SU-DHL-6 (cell line): ENCODE measurements at regions not wholly inside any gene's neighbourhood (a gene's known extent, or its start where the extent isn't known, plus 50 kb on each side); places are given as distances from the start of the nearest gene placed in this dataset.

Experiments used
- EZH2phosphoT487 ChIP-seq: fragments of 200-600 bp; sonication (generic), shearing (Covaris generic); conservative IDR thresholded peaks from 2 replicates; pipeline ENCODE4 v1.6.1; 2018; ENCODE audit warnings: mild to moderate bottlenecking, antibody characterized with exemption, low read length, moderate library complexity, mixed read lengths
- TF ChIP-seq, protein P1 (sequence below): fragments of 200-600 bp; sonication (generic); IDR thresholded peaks from one replicate; pipeline ENCODE4 v1.5.1; 2017; ENCODE audit warnings: antibody characterized with exemption, mild to moderate bottlenecking, low read length, moderate library complexity; ENCODE audit not compliant: insufficient read depth, poor library complexity, severe bottlenecking

GRCh38 chr15:70569091-70569713, 194.2 kb downstream of the UACA start:
- TF ChIP-seq, protein P1, sequence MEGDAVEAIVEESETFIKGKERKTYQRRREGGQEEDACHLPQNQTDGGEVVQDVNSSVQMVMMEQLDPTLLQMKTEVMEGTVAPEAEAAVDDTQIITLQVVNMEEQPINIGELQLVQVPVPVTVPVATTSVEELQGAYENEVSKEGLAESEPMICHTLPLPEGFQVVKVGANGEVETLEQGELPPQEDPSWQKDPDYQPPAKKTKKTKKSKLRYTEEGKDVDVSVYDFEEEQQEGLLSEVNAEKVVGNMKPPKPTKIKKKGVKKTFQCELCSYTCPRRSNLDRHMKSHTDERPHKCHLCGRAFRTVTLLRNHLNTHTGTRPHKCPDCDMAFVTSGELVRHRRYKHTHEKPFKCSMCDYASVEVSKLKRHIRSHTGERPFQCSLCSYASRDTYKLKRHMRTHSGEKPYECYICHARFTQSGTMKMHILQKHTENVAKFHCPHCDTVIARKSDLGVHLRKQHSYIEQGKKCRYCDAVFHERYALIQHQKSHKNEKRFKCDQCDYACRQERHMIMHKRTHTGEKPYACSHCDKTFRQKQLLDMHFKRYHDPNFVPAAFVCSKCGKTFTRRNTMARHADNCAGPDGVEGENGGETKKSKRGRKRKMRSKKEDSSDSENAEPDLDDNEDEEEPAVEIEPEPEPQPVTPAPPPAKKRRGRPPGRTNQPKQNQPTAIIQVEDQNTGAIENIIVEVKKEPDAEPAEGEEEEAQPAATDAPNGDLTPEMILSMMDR: no peak
- TF ChIP-seq EZH2phosphoT487: no peak
